ENCODE measurements at regions not wholly inside any gene's neighbourhood (a gene's known extent, or its start where the extent isn't known, plus 50 kb on each side); places are given as distances from the start of the nearest gene placed in this dataset.

- no peak overlapping the region for H3K27ac Mint-ChIP-seq
- no peaks in the 10 kb centered on the region for H3K36me3 Mint-ChIP-seq
- no peaks in the 10 kb centered on the region for H3K27me3 Mint-ChIP-seq
- no peaks in the 10 kb centered on the region for H3K4me1 Mint-ChIP-seq
- H3K9me3 Mint-ChIP-seq = peaks cover 0 to 5% (median 4%) of the 10 kb centered on the region in 3 donors
- H3K4me3 Mint-ChIP-seq = no peak overlapping the region
These were observed 313.6 kb downstream of the TBC1D32 start for GRCh38 chr6:121020656-121021055.

GRCh38 chr6:121008553-121008952 lies 325.7 kb downstream of the TBC1D32 start:
- H3K36me3 Mint-ChIP-seq = no peaks in the 10 kb centered on the region
- H3K9me3 Mint-ChIP-seq = peaks cover 0 to 2% (median 2%) of the 10 kb centered on the region in 3 donors
- no peak overlapping the region for H3K27ac Mint-ChIP-seq
- no peaks in the 10 kb centered on the region for H3K27me3 Mint-ChIP-seq
- H3K4me3 Mint-ChIP-seq = no peak overlapping the region
- no peaks in the 10 kb centered on the region for H3K4me1 Mint-ChIP-seq

- H3K4me3 Mint-ChIP-seq = no peak overlapping the region
- H3K36me3 Mint-ChIP-seq = no peaks in the 10 kb centered on the region
- H3K27ac Mint-ChIP-seq = no peak overlapping the region
- H3K27me3 Mint-ChIP-seq = no peaks in the 10 kb centered on the region
- peaks cover 3 to 8% (median 4%) of the 10 kb centered on the region in 3 donors for H3K9me3 Mint-ChIP-seq
- H3K4me1 Mint-ChIP-seq = no peaks in the 10 kb centered on the region
These were observed 328.3 kb downstream of the TBC1D32 start for GRCh38 chr6:121006024-121006423.

- Mint-ChIP-seq H3K9me3 (peaks cover 3 to 8% (median 3%) of the 10 kb centered on the region in 3 donors), H3K27ac (no peak overlapping the region), H3K4me3 (no peak overlapping the region), H3K27me3 (peaks cover 1% of the 10 kb centered on the region), H3K4me1 (no peaks in the 10 kb centered on the region), H3K36me3 (peaks cover 2% of the 10 kb centered on the region)
These were observed 333.9 kb downstream of the TBC1D32 start for GRCh38 chr6:121000381-121000780.

- no peaks in the 10 kb centered on the region for H3K4me1 Mint-ChIP-seq
- peaks cover 1% of the 10 kb centered on the region for H3K27me3 Mint-ChIP-seq
- H3K4me3 Mint-ChIP-seq = no peak overlapping the region
- H3K9me3 Mint-ChIP-seq = peaks cover 0 to 1% (median 0%) of the 10 kb centered on the region in 3 donors
- peaks cover 4% of the 10 kb centered on the region for H3K36me3 Mint-ChIP-seq
- H3K27ac Mint-ChIP-seq = no peak overlapping the region
These were observed 337.9 kb downstream of the TBC1D32 start for GRCh38 chr6:120996340-120996739.

- H3K27me3 Mint-ChIP-seq = no peaks in the 10 kb centered on the region
- H3K4me1 Mint-ChIP-seq = no peaks in the 10 kb centered on the region
- no peak overlapping the region for H3K27ac Mint-ChIP-seq
- peaks cover 0 to 1% (median 0%) of the 10 kb centered on the region in 3 donors for H3K9me3 Mint-ChIP-seq
- peaks cover 4% of the 10 kb centered on the region for H3K36me3 Mint-ChIP-seq
- no peak overlapping the region for H3K4me3 Mint-ChIP-seq
These were observed 339.7 kb downstream of the TBC1D32 start for GRCh38 chr6:120994573-120994967.

GRCh38 chr6:120993929-120994572 lies 340.2 kb downstream of the TBC1D32 start:
- H3K4me1 Mint-ChIP-seq = no peaks in the 10 kb centered on the region
- H3K4me3 Mint-ChIP-seq = no peak overlapping the region
- peaks cover 0 to under 1% (median 0%) of the 10 kb centered on the region in 3 donors for H3K9me3 Mint-ChIP-seq
- no peak overlapping the region for H3K27ac Mint-ChIP-seq
- H3K36me3 Mint-ChIP-seq = peaks cover 2% of the 10 kb centered on the region
- no peaks in the 10 kb centered on the region for H3K27me3 Mint-ChIP-seq

GRCh38 chr6:120992257-120992656 lies 342.0 kb downstream of the TBC1D32 start:
- Mint-ChIP-seq H3K27me3 (no peaks in the 10 kb centered on the region), H3K36me3 (peaks cover 2% of the 10 kb centered on the region), H3K4me1 (no peaks in the 10 kb centered on the region), H3K9me3 (no peaks in the 10 kb centered on the region), H3K4me3 (no peak overlapping the region), H3K27ac (no peak overlapping the region)

GRCh38 chr6:120990866-120991265 lies 343.4 kb downstream of the TBC1D32 start:
- no peak overlapping the region for H3K4me3 Mint-ChIP-seq
- no peak overlapping the region for H3K27ac Mint-ChIP-seq
- no peaks in the 10 kb centered on the region for H3K27me3 Mint-ChIP-seq
- no peaks in the 10 kb centered on the region for H3K4me1 Mint-ChIP-seq
- H3K9me3 Mint-ChIP-seq = peaks cover 0 to 5% (median 2%) of the 10 kb centered on the region in 3 donors
- H3K36me3 Mint-ChIP-seq = peaks cover 2% of the 10 kb centered on the region

- Mint-ChIP-seq H3K9me3 (peaks cover 2 to 4% (median 3%) of the 10 kb centered on the region in 3 donors), H3K4me1 (no peaks in the 10 kb centered on the region), H3K27me3 (no peaks in the 10 kb centered on the region), H3K4me3 (no peak overlapping the region), H3K36me3 (no peaks in the 10 kb centered on the region), H3K27ac (no peak overlapping the region)
These were observed 352.4 kb downstream of the TBC1D32 start for GRCh38 chr6:120981835-120982234.

GRCh38 chr6:120966321-120966720 lies 368.0 kb downstream of the TBC1D32 start:
- Mint-ChIP-seq H3K9me3 (peaks cover 0 to 2% (median 1%) of the 10 kb centered on the region in 3 donors), H3K27me3 (peaks cover 1% of the 10 kb centered on the region), H3K27ac (no peak overlapping the region), H3K4me3 (no peak overlapping the region), H3K4me1 (no peaks in the 10 kb centered on the region), H3K36me3 (no peaks in the 10 kb centered on the region)

GRCh38 chr6:120965814-120966213 lies 368.5 kb downstream of the TBC1D32 start:
- H3K27ac Mint-ChIP-seq = no peak overlapping the region
- H3K4me3 Mint-ChIP-seq = no peak overlapping the region
- peaks cover 0 to 2% (median 1%) of the 10 kb centered on the region in 3 donors for H3K9me3 Mint-ChIP-seq
- peaks cover 1% of the 10 kb centered on the region for H3K27me3 Mint-ChIP-seq
- H3K36me3 Mint-ChIP-seq = no peaks in the 10 kb centered on the region
- H3K4me1 Mint-ChIP-seq = no peaks in the 10 kb centered on the region

- Mint-ChIP-seq H3K36me3 (no peaks in the 10 kb centered on the region), H3K27me3 (no peaks in the 10 kb centered on the region), H3K4me1 (no peaks in the 10 kb centered on the region), H3K4me3 (no peak overlapping the region), H3K9me3 (no peaks in the 10 kb centered on the region), H3K27ac (no peak overlapping the region)
These were observed 373.5 kb downstream of the TBC1D32 start for GRCh38 chr6:120960761-120961160.

GRCh38 chr6:120954111-120954510 lies 380.2 kb downstream of the TBC1D32 start:
- H3K27ac Mint-ChIP-seq = no peak overlapping the region
- no peaks in the 10 kb centered on the region for H3K9me3 Mint-ChIP-seq
- H3K36me3 Mint-ChIP-seq = no peaks in the 10 kb centered on the region
- no peak overlapping the region for H3K4me3 Mint-ChIP-seq
- no peaks in the 10 kb centered on the region for H3K27me3 Mint-ChIP-seq
- no peaks in the 10 kb centered on the region for H3K4me1 Mint-ChIP-seq

GRCh38 chr6:120951258-120951657 lies 383.0 kb downstream of the TBC1D32 start:
- no peaks in the 10 kb centered on the region for H3K36me3 Mint-ChIP-seq
- no peak overlapping the region for H3K27ac Mint-ChIP-seq
- H3K9me3 Mint-ChIP-seq = no peaks in the 10 kb centered on the region
- H3K4me1 Mint-ChIP-seq = peaks cover 0 to under 1% (median 0%) of the 10 kb centered on the region in 3 donors
- H3K27me3 Mint-ChIP-seq = no peaks in the 10 kb centered on the region
- H3K4me3 Mint-ChIP-seq = no peak overlapping the region

GRCh38 chr6:120947111-120947510 lies 387.2 kb downstream of the TBC1D32 start:
- H3K27me3 Mint-ChIP-seq = no peaks in the 10 kb centered on the region
- H3K9me3 Mint-ChIP-seq = no peaks in the 10 kb centered on the region
- H3K36me3 Mint-ChIP-seq = no peaks in the 10 kb centered on the region
- peaks cover 0 to 5% (median 4%) of the 10 kb centered on the region in 3 donors for H3K4me1 Mint-ChIP-seq
- H3K4me3 Mint-ChIP-seq = no peak overlapping the region
- H3K27ac Mint-ChIP-seq = no peak overlapping the region

All from IgD-negative memory B cell (primary cell).